ENCODE measurements at regions not wholly inside any gene's neighbourhood (a gene's known extent, or its start where the extent isn't known, plus 50 kb on each side); places are given as distances from the start of the nearest gene placed in this dataset.

DNA sequence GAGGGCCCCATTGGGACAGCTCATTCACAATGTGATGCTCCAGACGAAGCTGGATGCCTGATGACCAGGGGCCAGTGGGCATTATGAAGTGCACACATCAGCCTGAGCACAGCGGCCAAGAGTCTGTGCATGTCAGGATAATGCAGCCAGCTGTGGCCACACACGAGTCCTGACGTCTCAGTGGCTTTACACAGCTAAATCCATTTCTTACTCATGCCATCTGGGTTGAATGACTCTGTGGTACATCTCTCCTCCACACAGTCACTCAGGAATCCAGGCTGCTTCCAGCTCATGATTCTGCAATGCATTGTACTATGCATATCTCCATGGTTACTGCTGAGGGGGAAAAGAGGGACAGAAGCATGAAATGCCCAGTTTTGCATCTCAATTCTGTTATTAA is 123.6 kb downstream of the PRLHR start:
- Histone ChIP-seq H3K4me3 (ENCODE audit: low read length in 3 of 3) (no peak overlapping the region), H3K9me3 (ENCODE audit: control insufficient read depth in 2 of 3, insufficient read depth in 1 of 3, low read length in 3 of 3) (peaks cover 0 to 4% (median 0%) of the 10 kb centered on the region in 3 donors), H3K36me3 (ENCODE audit: control insufficient read depth in 2 of 3, insufficient read depth in 3 of 3, low read length in 3 of 3) (no peaks in the 10 kb centered on the region), H3K4me1 (ENCODE audit: control insufficient read depth in 2 of 3, insufficient read depth in 2 of 3, low read depth in 1 of 3, low read length in 3 of 3) (no peaks in the 10 kb centered on the region), H3K27me3 (ENCODE audit: control insufficient read depth, insufficient read depth, low read length) (no peaks in the 10 kb centered on the region), H3K27ac (ENCODE audit: low read depth in 2 of 2, low read length in 2 of 2) (no peak overlapping the region), H3K9ac (ENCODE audit: low read length in 3 of 3) (no peak overlapping the region)
- DNase-seq: no peak
- no peak for FAIRE-seq
- TF ChIP-seq, protein P1, sequence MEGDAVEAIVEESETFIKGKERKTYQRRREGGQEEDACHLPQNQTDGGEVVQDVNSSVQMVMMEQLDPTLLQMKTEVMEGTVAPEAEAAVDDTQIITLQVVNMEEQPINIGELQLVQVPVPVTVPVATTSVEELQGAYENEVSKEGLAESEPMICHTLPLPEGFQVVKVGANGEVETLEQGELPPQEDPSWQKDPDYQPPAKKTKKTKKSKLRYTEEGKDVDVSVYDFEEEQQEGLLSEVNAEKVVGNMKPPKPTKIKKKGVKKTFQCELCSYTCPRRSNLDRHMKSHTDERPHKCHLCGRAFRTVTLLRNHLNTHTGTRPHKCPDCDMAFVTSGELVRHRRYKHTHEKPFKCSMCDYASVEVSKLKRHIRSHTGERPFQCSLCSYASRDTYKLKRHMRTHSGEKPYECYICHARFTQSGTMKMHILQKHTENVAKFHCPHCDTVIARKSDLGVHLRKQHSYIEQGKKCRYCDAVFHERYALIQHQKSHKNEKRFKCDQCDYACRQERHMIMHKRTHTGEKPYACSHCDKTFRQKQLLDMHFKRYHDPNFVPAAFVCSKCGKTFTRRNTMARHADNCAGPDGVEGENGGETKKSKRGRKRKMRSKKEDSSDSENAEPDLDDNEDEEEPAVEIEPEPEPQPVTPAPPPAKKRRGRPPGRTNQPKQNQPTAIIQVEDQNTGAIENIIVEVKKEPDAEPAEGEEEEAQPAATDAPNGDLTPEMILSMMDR (IDR thresholded peaks at IDR 0.05; ENCODE audit: borderline replicate concordance, extremely low read depth, insufficient read depth): no peak
- intact Hi-C loops (cut with DNase I): no loop called here

DNA sequence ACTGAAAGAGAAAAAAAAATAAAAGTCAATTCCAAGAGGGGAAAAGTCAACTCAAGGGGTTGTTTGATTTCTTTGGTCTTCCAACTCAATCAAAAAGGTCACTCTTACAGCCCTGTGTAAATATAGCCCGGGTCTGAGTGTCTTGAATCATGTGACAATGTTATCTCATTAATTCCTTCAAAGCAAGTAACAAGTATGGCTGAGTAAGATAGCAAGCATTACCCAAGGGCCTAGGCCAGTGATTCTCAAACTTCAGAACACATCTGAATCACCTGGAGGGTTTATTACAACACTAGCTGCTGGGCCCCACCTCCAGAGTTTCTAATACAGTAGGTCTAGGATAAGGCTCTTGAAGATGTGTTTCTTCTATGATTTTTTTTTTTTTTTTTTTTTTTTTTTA is 125.0 kb downstream of the PRLHR start:
- Histone ChIP-seq H3K9ac (ENCODE audit: low read length in 3 of 3) (no peak overlapping the region), H3K36me3 (ENCODE audit: control insufficient read depth in 2 of 3, insufficient read depth in 3 of 3, low read length in 3 of 3) (no peaks in the 10 kb centered on the region), H3K27ac (ENCODE audit: low read depth in 2 of 2, low read length in 2 of 2) (no peak overlapping the region), H3K4me3 (ENCODE audit: low read length in 3 of 3) (no peak overlapping the region), H3K9me3 (ENCODE audit: control insufficient read depth in 2 of 3, insufficient read depth in 1 of 3, low read length in 3 of 3) (peaks cover 0 to 4% (median 0%) of the 10 kb centered on the region in 3 donors), H3K27me3 (ENCODE audit: control insufficient read depth, insufficient read depth, low read length) (no peaks in the 10 kb centered on the region), H3K4me1 (ENCODE audit: control insufficient read depth in 2 of 3, insufficient read depth in 2 of 3, low read depth in 1 of 3, low read length in 3 of 3) (no peaks in the 10 kb centered on the region)
- TF ChIP-seq, protein P1 (IDR thresholded peaks at IDR 0.05; ENCODE audit: borderline replicate concordance, extremely low read depth, insufficient read depth): no peak
- no peak for FAIRE-seq
- no peak for DNase-seq
- intact Hi-C loops (cut with DNase I): no loop called here

DNA sequence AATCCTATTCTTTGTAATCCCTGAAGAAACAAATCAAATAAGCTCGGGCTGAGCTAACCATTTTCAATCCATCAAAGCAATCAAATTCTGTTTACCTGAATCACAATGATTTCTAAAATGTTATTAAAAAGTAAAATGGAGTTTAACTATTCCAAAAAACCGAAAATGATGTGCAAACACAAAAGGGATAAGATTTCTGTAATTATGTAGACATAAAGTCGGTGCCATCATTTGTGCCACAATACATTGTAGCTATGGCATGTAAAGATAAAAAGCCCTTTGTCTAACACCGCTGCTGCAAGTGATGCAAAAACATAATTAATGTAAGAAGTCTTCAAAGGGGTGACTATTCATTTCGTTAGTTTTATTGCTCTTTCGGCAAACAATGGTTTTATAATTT is 125.1 kb upstream of the FAM204A start:
- TF ChIP-seq, protein P1 (IDR thresholded peaks at IDR 0.05; ENCODE audit: borderline replicate concordance, extremely low read depth, insufficient read depth): no peak

DNA sequence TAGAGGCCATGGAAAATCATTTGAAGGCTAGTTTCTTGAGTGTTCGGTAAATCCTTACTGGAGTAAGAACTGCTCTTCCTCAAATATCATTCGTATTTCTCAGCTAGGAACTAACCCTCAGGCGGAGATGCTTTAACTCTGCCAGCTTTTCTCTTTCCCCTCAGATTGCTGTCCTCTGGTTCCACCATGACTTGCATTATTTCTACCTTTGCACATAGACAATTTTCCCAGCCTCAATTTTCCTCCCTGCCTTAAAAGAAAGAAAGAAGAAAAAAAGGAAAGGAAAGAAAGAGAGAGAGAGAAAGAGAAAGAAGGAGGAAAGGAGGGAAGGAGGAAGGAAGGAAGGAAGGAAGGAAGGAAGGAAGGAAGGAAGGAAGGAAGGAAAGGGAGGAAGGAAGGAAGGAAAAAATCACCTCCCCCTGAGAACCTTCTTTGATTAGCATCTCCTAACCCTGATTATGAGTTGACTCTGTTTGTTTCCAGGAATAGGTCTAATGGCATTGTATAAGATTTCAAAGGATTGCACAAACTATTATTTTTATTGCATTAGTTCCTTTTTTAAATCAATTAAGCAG is 123.3 kb upstream of the FAM204A start:
- no peak overlapping the region for H3K4me3 ChIP-seq (ENCODE audit: low read length in 3 of 3)
- H3K4me1 ChIP-seq (ENCODE audit: control insufficient read depth in 2 of 3, insufficient read depth in 2 of 3, low read depth in 1 of 3, low read length in 3 of 3): no peaks in the 10 kb centered on the region
- H3K9me3 ChIP-seq (ENCODE audit: control insufficient read depth in 2 of 3, insufficient read depth in 1 of 3, low read length in 3 of 3): no peaks in the 10 kb centered on the region
- DNase-seq (no peak), FAIRE-seq (no peak)
- no peaks in the 10 kb centered on the region for H3K36me3 ChIP-seq (ENCODE audit: control insufficient read depth in 2 of 3, insufficient read depth in 3 of 3, low read length in 3 of 3)
- intact Hi-C loops (cut with DNase I): no loop called here
- no peaks in the 10 kb centered on the region for H3K27me3 ChIP-seq (ENCODE audit: control insufficient read depth, insufficient read depth, low read length)
- no peak overlapping the region for H3K9ac ChIP-seq (ENCODE audit: low read length in 3 of 3)
- TF ChIP-seq, protein P1 (IDR thresholded peaks at IDR 0.05; ENCODE audit: borderline replicate concordance, extremely low read depth, insufficient read depth): no peak
- H3K27ac ChIP-seq (ENCODE audit: low read depth in 2 of 2, low read length in 2 of 2): no peak overlapping the region

More for the DNA sequence above, 125.1 kb upstream of the FAM204A start:
- Histone ChIP-seq H3K36me3 (ENCODE audit: control insufficient read depth in 2 of 3, insufficient read depth in 3 of 3, low read length in 3 of 3) (no peaks in the 10 kb centered on the region), H3K9ac (ENCODE audit: low read length in 3 of 3) (no peak overlapping the region), H3K9me3 (ENCODE audit: control insufficient read depth in 2 of 3, insufficient read depth in 1 of 3, low read length in 3 of 3) (peaks cover 0 to 4% (median 0%) of the 10 kb centered on the region in 3 donors), H3K27ac (ENCODE audit: low read depth in 2 of 2, low read length in 2 of 2) (no peak overlapping the region), H3K4me3 (ENCODE audit: low read length in 3 of 3) (no peak overlapping the region), H3K27me3 (ENCODE audit: control insufficient read depth, insufficient read depth, low read length) (no peaks in the 10 kb centered on the region), H3K4me1 (ENCODE audit: control insufficient read depth in 2 of 3, insufficient read depth in 2 of 3, low read depth in 1 of 3, low read length in 3 of 3) (no peaks in the 10 kb centered on the region)
- FAIRE-seq (no peak), DNase-seq (no peak)
- intact Hi-C loops (cut with DNase I): no loop called here
